ENCODE measurements at regions not wholly inside any gene's neighbourhood (a gene's known extent, or its start where the extent isn't known, plus 50 kb on each side); places are given as distances from the start of the nearest gene placed in this dataset.
"Not testable (repeated sequence)": the region's sequence is repeated elsewhere in the genome, so short reads cannot be mapped to it uniquely, and the experiment has no call there.

DNA sequence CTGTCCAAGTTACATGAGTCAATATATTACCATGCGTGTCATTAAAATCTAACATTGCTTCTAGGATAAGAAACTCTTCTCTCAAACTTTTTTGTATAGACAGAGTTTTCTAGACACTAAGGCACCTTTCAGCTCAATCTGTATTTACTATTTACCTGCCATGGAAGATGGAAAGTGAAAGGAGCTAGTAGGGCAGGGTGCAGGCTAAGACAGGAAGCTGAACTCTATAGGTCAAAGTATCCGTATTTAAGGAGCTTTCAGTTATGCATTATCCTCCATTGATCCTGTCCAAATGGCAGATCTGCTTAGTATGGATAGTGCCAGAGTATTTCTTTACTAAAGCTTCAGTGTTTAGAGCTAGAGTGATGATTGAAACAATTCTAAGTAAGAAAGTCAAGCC lies 612.8 kb downstream of the IPMK start:
- Histone ChIP-seq H3K36me3 (ENCODE audit: insufficient read depth) (no peaks in the 10 kb centered on the region), H3F3A (replicated peaks; ENCODE audit: low read depth) (no peaks in the 10 kb centered on the region), H3K4me3 (no peak overlapping the region), H3K27me3 (ENCODE audit: insufficient read depth) (no peaks in the 10 kb centered on the region), H2AFZ (no peak overlapping the region), H3K27ac (ENCODE audit: low read depth) (no peak overlapping the region), H3K79me2 (replicated peaks; ENCODE audit: insufficient read depth) (no peaks in the 10 kb centered on the region), H3K4me1 (ENCODE audit: insufficient read depth) (no peaks in the 10 kb centered on the region), H4K20me1 (replicated peaks; ENCODE audit: insufficient read depth) (no peaks in the 10 kb centered on the region), H3K9me2 (ENCODE audit: insufficient read depth) (no peaks in the 10 kb centered on the region), H3K4me2 (no peak overlapping the region)
- no peaks in the 10 kb centered on the region for H3K27me3 Mint-ChIP-seq (ENCODE audit: insufficient read depth, low read depth, poor library complexity)
- H3K9me3 Mint-ChIP-seq: no peaks in the 10 kb centered on the region
- no peaks in the 10 kb centered on the region for H3K36me3 Mint-ChIP-seq (ENCODE audit: low read depth)
- no peak for DNase-seq (ENCODE audit: low spot score)
- H3K4me1 Mint-ChIP-seq: no peaks in the 10 kb centered on the region; the same call in 2 of the 3 replicates
- H3K27ac Mint-ChIP-seq: no peak overlapping the region
- TF ChIP-seq CREB1 (CRISPR knock-in tag; IDR thresholded peaks at IDR 0.05; ENCODE audit: low read depth): no peak
- H3K4me3 Mint-ChIP-seq: no peak overlapping the region
- no peak for ATAC-seq

DNA sequence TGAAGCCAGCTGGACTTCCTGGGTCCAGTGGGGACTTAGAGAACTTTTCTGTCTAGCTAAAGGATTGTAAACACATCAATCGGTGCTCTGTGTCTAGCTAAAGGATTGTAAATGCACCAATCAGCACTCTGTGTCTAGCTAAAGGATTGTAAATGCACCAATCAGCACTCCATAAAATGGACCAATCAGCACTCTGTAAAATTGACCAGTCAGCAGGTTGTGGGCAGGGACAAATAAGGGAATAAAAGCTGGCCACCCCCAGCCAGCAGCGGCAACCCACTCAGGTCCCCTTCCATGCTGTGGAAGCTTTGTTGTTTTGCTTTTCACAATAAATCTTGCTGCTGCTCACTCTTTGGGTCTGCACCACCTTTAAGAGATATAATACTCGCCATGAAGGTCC lies 622.6 kb downstream of the IPMK start:
- not testable (repeated sequence) for H3K4me1 Mint-ChIP-seq; H3K4me3 Mint-ChIP-seq; H3F3A ChIP-seq (replicated peaks; ENCODE audit: low read depth); H3K79me2 ChIP-seq (replicated peaks; ENCODE audit: insufficient read depth); H3K4me1 ChIP-seq (ENCODE audit: insufficient read depth); H2AFZ ChIP-seq; H3K27me3 ChIP-seq (ENCODE audit: insufficient read depth); H3K4me2 ChIP-seq; H3K36me3 ChIP-seq (ENCODE audit: insufficient read depth); H3K9me2 ChIP-seq (ENCODE audit: insufficient read depth); ATAC-seq; H3K27ac Mint-ChIP-seq; H4K20me1 ChIP-seq (replicated peaks; ENCODE audit: insufficient read depth); DNase-seq (ENCODE audit: low spot score); H3K27ac ChIP-seq (ENCODE audit: low read depth); H3K27me3 Mint-ChIP-seq (ENCODE audit: insufficient read depth, low read depth, poor library complexity); H3K36me3 Mint-ChIP-seq (ENCODE audit: low read depth); H3K4me3 ChIP-seq; H3K9me3 Mint-ChIP-seq

DNA sequence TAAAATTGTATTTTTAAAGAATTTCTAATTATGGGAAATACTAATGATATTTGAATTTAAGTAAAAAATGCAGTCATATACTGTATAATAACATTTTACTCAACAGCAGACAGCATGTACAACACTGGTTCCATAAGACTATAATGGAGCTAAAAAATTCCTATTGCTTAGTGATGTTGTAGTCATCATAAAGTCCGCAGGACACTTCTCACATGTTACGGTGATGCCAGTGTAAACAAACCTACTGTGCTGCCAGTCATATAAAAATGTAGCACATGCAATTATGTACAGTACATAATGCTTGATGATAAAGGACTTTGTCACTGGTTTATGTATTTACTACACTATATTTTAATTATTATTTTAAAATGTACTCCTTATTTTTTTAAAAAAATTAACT lies 629.3 kb downstream of the IPMK start:
- no peaks in the 10 kb centered on the region for H3K36me3 Mint-ChIP-seq (ENCODE audit: low read depth)
- H3K27me3 Mint-ChIP-seq (ENCODE audit: insufficient read depth, low read depth, poor library complexity): peaks cover 1% of the 10 kb centered on the region
- no peak for ATAC-seq

DNA sequence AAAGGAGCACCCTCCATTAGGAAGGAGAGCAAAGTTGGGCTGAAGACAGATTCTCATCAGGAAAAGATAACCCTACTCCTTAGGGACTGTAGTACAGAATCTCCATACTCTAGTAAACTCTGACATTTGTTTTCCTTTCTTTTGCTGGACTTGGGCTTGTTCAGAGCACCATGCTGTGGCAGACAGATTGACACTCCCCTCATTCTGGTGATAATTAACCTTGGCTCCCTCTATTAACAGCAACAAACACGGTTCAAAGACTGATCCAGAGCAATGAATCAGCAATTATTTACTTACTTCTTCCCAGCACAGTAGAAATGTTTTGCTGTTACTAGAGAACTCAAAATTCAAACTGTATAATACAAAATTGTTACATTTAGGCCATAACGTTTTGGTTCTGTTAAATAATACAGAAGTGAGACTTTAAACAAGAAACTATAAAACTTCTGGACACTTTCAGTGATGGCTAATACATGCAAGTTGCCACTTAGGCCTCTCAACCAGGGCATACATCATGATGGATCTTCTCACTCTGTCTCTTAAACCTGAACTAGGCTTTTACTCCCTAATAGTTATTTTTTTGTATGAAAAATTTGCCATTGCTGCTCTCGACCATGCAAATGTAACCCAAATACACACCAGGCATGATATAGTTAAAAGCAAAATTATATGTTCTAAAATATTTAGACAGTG lies 639.0 kb downstream of the IPMK start:
- Mint-ChIP-seq H3K9me3 (no peaks in the 10 kb centered on the region; the same call in 2 of the 3 replicates), H3K36me3 (ENCODE audit: low read depth) (no peaks in the 10 kb centered on the region), H3K27me3 (ENCODE audit: insufficient read depth, low read depth, poor library complexity) (no peaks in the 10 kb centered on the region), H3K4me3 (no peak overlapping the region), H3K27ac (peak overlapping the region; percentile 87), H3K4me1 (peaks cover 38% of the 10 kb centered on the region)
- Histone ChIP-seq H3K4me1 (ENCODE audit: insufficient read depth) (peaks cover 39% of the 10 kb centered on the region), H3K27me3 (ENCODE audit: insufficient read depth) (no peaks in the 10 kb centered on the region), H3K27ac (ENCODE audit: low read depth) (peak overlapping the region; percentile 78), H3K79me2 (replicated peaks; ENCODE audit: insufficient read depth) (no peaks in the 10 kb centered on the region), H3K36me3 (ENCODE audit: insufficient read depth) (no peaks in the 10 kb centered on the region), H3K4me2 (peak overlapping the region; percentile 61), H3K9me2 (ENCODE audit: insufficient read depth) (no peaks in the 10 kb centered on the region), H2AFZ (no peak overlapping the region), H3F3A (replicated peaks; ENCODE audit: low read depth) (no peaks in the 10 kb centered on the region), H3K4me3 (peak overlapping the region; percentile 19; the same call in 1 of the 2 replicates), H4K20me1 (replicated peaks; ENCODE audit: insufficient read depth) (no peaks in the 10 kb centered on the region)
- ATAC-seq: peak; percentile 74
- peak; percentile 19 for DNase-seq (ENCODE audit: low spot score)
- no peak for TF ChIP-seq NANOG (IDR thresholded peaks at IDR 0.05; ENCODE audit: borderline replicate concordance)
- no peak for TF ChIP-seq ZNF114 (CRISPR knock-in tag; IDR thresholded peaks at IDR 0.05)
- TF ChIP-seq EZH2phosphoT487 (IDR thresholded peaks at IDR 0.05; ENCODE audit: unreplicated experiment): no peak
- no peak for TF ChIP-seq CREB1 (CRISPR knock-in tag; IDR thresholded peaks at IDR 0.05; ENCODE audit: low read depth)
- TF ChIP-seq, protein P1, sequence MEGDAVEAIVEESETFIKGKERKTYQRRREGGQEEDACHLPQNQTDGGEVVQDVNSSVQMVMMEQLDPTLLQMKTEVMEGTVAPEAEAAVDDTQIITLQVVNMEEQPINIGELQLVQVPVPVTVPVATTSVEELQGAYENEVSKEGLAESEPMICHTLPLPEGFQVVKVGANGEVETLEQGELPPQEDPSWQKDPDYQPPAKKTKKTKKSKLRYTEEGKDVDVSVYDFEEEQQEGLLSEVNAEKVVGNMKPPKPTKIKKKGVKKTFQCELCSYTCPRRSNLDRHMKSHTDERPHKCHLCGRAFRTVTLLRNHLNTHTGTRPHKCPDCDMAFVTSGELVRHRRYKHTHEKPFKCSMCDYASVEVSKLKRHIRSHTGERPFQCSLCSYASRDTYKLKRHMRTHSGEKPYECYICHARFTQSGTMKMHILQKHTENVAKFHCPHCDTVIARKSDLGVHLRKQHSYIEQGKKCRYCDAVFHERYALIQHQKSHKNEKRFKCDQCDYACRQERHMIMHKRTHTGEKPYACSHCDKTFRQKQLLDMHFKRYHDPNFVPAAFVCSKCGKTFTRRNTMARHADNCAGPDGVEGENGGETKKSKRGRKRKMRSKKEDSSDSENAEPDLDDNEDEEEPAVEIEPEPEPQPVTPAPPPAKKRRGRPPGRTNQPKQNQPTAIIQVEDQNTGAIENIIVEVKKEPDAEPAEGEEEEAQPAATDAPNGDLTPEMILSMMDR (conservative IDR thresholded peaks at IDR 0.05; ENCODE audit: low read depth in 2 of 2): no peak
- TF ChIP-seq JUNB (IDR thresholded peaks at IDR 0.05; ENCODE audit: unreplicated experiment): no peak
- TF ChIP-seq EZH2 (IDR thresholded peaks at IDR 0.05; ENCODE audit: low read depth, unreplicated experiment): no peak
- TF ChIP-seq ZNF331 (CRISPR knock-in tag; IDR thresholded peaks at IDR 0.05; ENCODE audit: low read depth): no peak
- TF ChIP-seq POLR2AphosphoS5 (IDR thresholded peaks at IDR 0.05; ENCODE audit: low read depth): no peak
- TF ChIP-seq, protein P2, sequence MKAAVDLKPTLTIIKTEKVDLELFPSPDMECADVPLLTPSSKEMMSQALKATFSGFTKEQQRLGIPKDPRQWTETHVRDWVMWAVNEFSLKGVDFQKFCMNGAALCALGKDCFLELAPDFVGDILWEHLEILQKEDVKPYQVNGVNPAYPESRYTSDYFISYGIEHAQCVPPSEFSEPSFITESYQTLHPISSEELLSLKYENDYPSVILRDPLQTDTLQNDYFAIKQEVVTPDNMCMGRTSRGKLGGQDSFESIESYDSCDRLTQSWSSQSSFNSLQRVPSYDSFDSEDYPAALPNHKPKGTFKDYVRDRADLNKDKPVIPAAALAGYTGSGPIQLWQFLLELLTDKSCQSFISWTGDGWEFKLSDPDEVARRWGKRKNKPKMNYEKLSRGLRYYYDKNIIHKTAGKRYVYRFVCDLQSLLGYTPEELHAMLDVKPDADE (IDR thresholded peaks at IDR 0.05): no peak
- no peak for TF ChIP-seq STAT1 (IDR thresholded peaks at IDR 0.05; ENCODE audit: unreplicated experiment)

More for the DNA sequence above, 629.3 kb downstream of the IPMK start:
- Histone ChIP-seq H3K27me3 (ENCODE audit: insufficient read depth) (no peaks in the 10 kb centered on the region), H3K9me2 (ENCODE audit: insufficient read depth) (no peaks in the 10 kb centered on the region), H3K4me3 (no peak overlapping the region), H3K79me2 (replicated peaks; ENCODE audit: insufficient read depth) (no peaks in the 10 kb centered on the region), H3K4me1 (ENCODE audit: insufficient read depth) (no peaks in the 10 kb centered on the region), H3K27ac (ENCODE audit: low read depth) (no peak overlapping the region), H3K4me2 (no peak overlapping the region), H2AFZ (no peak overlapping the region), H3K36me3 (ENCODE audit: insufficient read depth) (no peaks in the 10 kb centered on the region), H3F3A (replicated peaks; ENCODE audit: low read depth) (no peaks in the 10 kb centered on the region), H4K20me1 (replicated peaks; ENCODE audit: insufficient read depth) (no peaks in the 10 kb centered on the region)
- Mint-ChIP-seq H3K9me3 (no peaks in the 10 kb centered on the region), H3K4me1 (no peaks in the 10 kb centered on the region; the same call in 2 of the 3 replicates), H3K27ac (no peak overlapping the region), H3K4me3 (no peak overlapping the region)
- no peak for DNase-seq (ENCODE audit: low spot score)
- no peak for TF ChIP-seq JUNB (IDR thresholded peaks at IDR 0.05; ENCODE audit: unreplicated experiment)
